Liver (tissue), 8 donors: ENCODE measurements at regions not wholly inside any gene's neighbourhood (a gene's known extent, or its start where the extent isn't known, plus 50 kb on each side); places are given as distances from the start of the nearest gene placed in this dataset.

Experiments used
- DNase-seq: peaks from one replicate; pipeline ENCODE4 v3.0.0-alpha.2; 2017; ENCODE audit warnings: low spot score
- H3K27ac ChIP-seq, 2 donors: one replicate each; pipeline ENCODE4 v1.7.0; 2013; ENCODE audit warnings: inconsistent platforms in 2 of 2, low read length in 2 of 2, control low read depth in 1 of 2, low read depth in 1 of 2, mild to moderate bottlenecking in 1 of 2
- H3K27me3 ChIP-seq, 4 donors: one replicate each; pipeline versions ENCODE4 v1.6.1 to v1.7.0; 2013; ENCODE audit warnings: low read length in 3 of 4, inconsistent platforms in 1 of 4, mild to moderate bottlenecking in 1 of 4, moderate library complexity in 1 of 4; ENCODE audit not compliant: control insufficient read depth in 4 of 4, insufficient read depth in 4 of 4
- H3K36me3 ChIP-seq, 4 donors: one replicate each; pipeline versions ENCODE4 v1.6.1 to v1.7.0; 2013; ENCODE audit warnings: low read length in 3 of 4, mild to moderate bottlenecking in 3 of 4, low read depth in 1 of 4, moderate library complexity in 1 of 4; ENCODE audit not compliant: control insufficient read depth in 4 of 4, insufficient read depth in 3 of 4
- H3K4me1 ChIP-seq, 4 donors: one replicate each; pipeline versions ENCODE4 v1.6.1 to v1.7.0; 2013; ENCODE audit warnings: low read length in 3 of 4, mild to moderate bottlenecking in 3 of 4, moderate library complexity in 1 of 4; ENCODE audit not compliant: control insufficient read depth in 4 of 4, insufficient read depth in 4 of 4
- H3K4me3 ChIP-seq, 3 donors: one replicate each; pipeline versions ENCODE4 v1.6.1 to v1.7.0; 2013; ENCODE audit warnings: low read length in 3 of 3, control low read depth in 1 of 3, low read depth in 1 of 3, mild to moderate bottlenecking in 1 of 3
- H3K9ac ChIP-seq, 2 donors: one replicate each; pipeline ENCODE4 v1.7.0; 2013; ENCODE audit warnings: low read length in 2 of 2, mild to moderate bottlenecking in 2 of 2, moderate library complexity in 2 of 2, control low read depth in 1 of 2, low read depth in 1 of 2
- H3K9me3 ChIP-seq, 4 donors: one replicate each; pipeline versions ENCODE4 v1.6.1 to v1.7.0; 2013; ENCODE audit warnings: low read length in 3 of 4; ENCODE audit not compliant: control insufficient read depth in 4 of 4
- ATF3 ChIP-seq: IDR thresholded peaks from 2 replicates; pipeline ENCODE4 v1.6.1; 2016; ENCODE audit warnings: antibody characterized with exemption
- CTCF ChIP-seq: fragments of 150-350 bp; IDR thresholded peaks from 2 replicates; pipeline ENCODE4 v1.5.1; 2017; ENCODE audit warnings: improper control_type of control experiment, low read depth, low read length; ENCODE audit not compliant: missing input control
- EGR1 ChIP-seq, 2 donors: IDR thresholded peaks; 2 replicates each; pipeline ENCODE4 v1.6.1; 2016 to 2018; ENCODE audit warnings: antibody characterized with exemption in 2 of 2, low read depth in 2 of 2
- FOXA1 ChIP-seq: IDR thresholded peaks from 2 replicates; pipeline ENCODE4 v1.6.1; 2016; ENCODE audit warnings: antibody characterized with exemption
- FOXA2 ChIP-seq: IDR thresholded peaks from 2 replicates; pipeline ENCODE4 v1.6.1; 2016; ENCODE audit warnings: antibody characterized with exemption
- GABPA ChIP-seq, 2 donors: IDR thresholded peaks in 1 of 2; conservative IDR thresholded peaks in 1 of 2; 2 replicates each; pipeline ENCODE4 v1.6.1; 2016; ENCODE audit warnings: antibody characterized with exemption in 2 of 2, mild to moderate bottlenecking in 1 of 2, moderate library complexity in 1 of 2
- HNF4A ChIP-seq, 2 donors: conservative IDR thresholded peaks; 2 replicates each; pipeline ENCODE4 v1.6.1; 2016; ENCODE audit warnings: antibody characterized with exemption in 2 of 2, mild to moderate bottlenecking in 2 of 2
- HNF4G ChIP-seq: IDR thresholded peaks from 2 replicates; pipeline ENCODE4 v1.6.1; 2016; ENCODE audit warnings: antibody characterized with exemption
- JUND ChIP-seq, 2 donors: IDR thresholded peaks; 2 replicates each; pipeline ENCODE4 v1.6.1; 2016; ENCODE audit warnings: antibody characterized with exemption in 2 of 2
- MAX ChIP-seq: IDR thresholded peaks from 2 replicates; pipeline ENCODE4 v1.6.1; 2016; ENCODE audit warnings: antibody characterized with exemption
- NR2F2 ChIP-seq: IDR thresholded peaks from 2 replicates; pipeline ENCODE4 v1.6.1; 2016; ENCODE audit warnings: antibody characterized with exemption
- RAD21 ChIP-seq, 2 donors: IDR thresholded peaks; 2 replicates each; pipeline ENCODE4 v1.6.1; 2016; ENCODE audit warnings: antibody characterized with exemption in 2 of 2, mild to moderate bottlenecking in 2 of 2
- REST ChIP-seq: IDR thresholded peaks from 2 replicates; pipeline ENCODE4 v1.6.1; 2016; ENCODE audit warnings: antibody characterized with exemption, mild to moderate bottlenecking
- RXRA ChIP-seq, 2 donors: IDR thresholded peaks; 2 replicates each; pipeline ENCODE4 v1.6.1; 2017 to 2018; ENCODE audit warnings: antibody characterized with exemption in 2 of 2, mild to moderate bottlenecking in 1 of 2
- SP1 ChIP-seq: IDR thresholded peaks from 2 replicates; pipeline ENCODE4 v1.6.1; 2018; ENCODE audit warnings: antibody characterized with exemption, mild to moderate bottlenecking
- TAF1 ChIP-seq: conservative IDR thresholded peaks from 2 replicates; pipeline ENCODE4 v1.6.1; 2016; ENCODE audit warnings: antibody characterized with exemption, mild to moderate bottlenecking
- YY1 ChIP-seq: IDR thresholded peaks from 2 replicates; pipeline ENCODE4 v1.6.1; 2016; ENCODE audit warnings: antibody characterized with exemption, mild to moderate bottlenecking
- ZBTB33 ChIP-seq: IDR thresholded peaks from 2 replicates; pipeline ENCODE4 v1.6.1; 2016; ENCODE audit warnings: antibody characterized with exemption
- WGBS: extraction: QIAGEN DNeasy Blood & Tissue Kit; methylation state at CpG from one replicate; pipeline ENCODE4 v1.1.7; 2013; 5-methylcytosine and 5-hydroxymethylcytosine counted together
- donor health status: healthy.
- donor health status: healthy.
- donor health status: healthy.
- donor health status: healthy.
- donor health status: healthy.

GRCh38 chr9:80437825-80438224, 866.1 kb downstream of the TLE4 start:
- H3K36me3 ChIP-seq, result no peaks in the 10 kb centered on the region
- WGBS, result 64% methylated on average over 1 of the region's 1 CpG
- H3K27me3 ChIP-seq, result peaks cover 0 to 4% (median 0%) of the 10 kb centered on the region in 4 donors
- TF ChIP-seq FOXA2 (no peak), GABPA (IDR thresholded peaks at IDR 0.05 in 1 of 2, conservative IDR thresholded peaks at IDR 0.05 in 1 of 2) (no peak), RXRA (IDR thresholded peaks at IDR 0.05) (no peak), YY1 (no peak), MAX (no peak), HNF4G (no peak), SP1 (no peak), CTCF (no peak), RAD21 (IDR thresholded peaks at IDR 0.05) (no peak), TAF1 (no peak), REST (no peak), JUND (IDR thresholded peaks at IDR 0.05) (no peak), FOXA1 (no peak), HNF4A (conservative IDR thresholded peaks at IDR 0.05) (no peak), ATF3 (no peak)
- no peak for DNase-seq
- no peak overlapping the region for H3K27ac ChIP-seq
- H3K9ac ChIP-seq, result no peak overlapping the region
- no peaks in the 10 kb centered on the region for H3K9me3 ChIP-seq
- no peaks in the 10 kb centered on the region for H3K4me1 ChIP-seq
- no peak overlapping the region for H3K4me3 ChIP-seq

GRCh38 chr9:80437091-80437640, 865.4 kb downstream of the TLE4 start:
- H3K9me3 ChIP-seq, result no peaks in the 10 kb centered on the region

More at GRCh38 chr9:80437091-80437640, 865.4 kb downstream of the TLE4 start:
- Histone ChIP-seq H3K36me3 (no peaks in the 10 kb centered on the region), H3K27ac (no peak overlapping the region), H3K9ac (no peak overlapping the region), H3K4me1 (no peaks in the 10 kb centered on the region), H3K27me3 (peaks cover 0 to 4% (median 0%) of the 10 kb centered on the region in 4 donors), H3K4me3 (no peak overlapping the region)
- TF ChIP-seq NR2F2, result no peak
- no peak for TF ChIP-seq ZBTB33
- no peak for TF ChIP-seq JUND (IDR thresholded peaks at IDR 0.05)
- no peak for TF ChIP-seq HNF4G
- no peak for TF ChIP-seq REST
- no peak for TF ChIP-seq ATF3
- TF ChIP-seq FOXA1, result no peak
- TF ChIP-seq EGR1 (IDR thresholded peaks at IDR 0.05; ENCODE audit: low read depth in 2 of 2), result no peak
- no peak for TF ChIP-seq TAF1
- TF ChIP-seq MAX, result no peak
- no peak for DNase-seq
- WGBS, result 88% methylated on average over 2 of the region's 2 CpGs
